SU-DHL-6 (cell line): ENCODE measurements at regions not wholly inside any gene's neighbourhood (a gene's known extent, or its start where the extent isn't known, plus 50 kb on each side); places are given as distances from the start of the nearest gene placed in this dataset.

Experiments
- CTCF ChIP-seq: fragments of 200-600 bp; sonication (generic); IDR thresholded peaks from one replicate; pipeline ENCODE4 v1.5.1; 2017; ENCODE audit warnings: antibody characterized with exemption, mild to moderate bottlenecking, low read length, moderate library complexity; ENCODE audit not compliant: insufficient read depth, poor library complexity, severe bottlenecking
- EZH2phosphoT487 ChIP-seq: fragments of 200-600 bp; sonication (generic), shearing (Covaris generic); conservative IDR thresholded peaks from 2 replicates; pipeline ENCODE4 v1.6.1; 2018; ENCODE audit warnings: mild to moderate bottlenecking, antibody characterized with exemption, low read length, moderate library complexity, mixed read lengths

GRCh38 chr3:110711130-110711832 lies 360.3 kb upstream of the NECTIN3 start:
- TF ChIP-seq CTCF (no peak), EZH2phosphoT487 (no peak)
